ENCODE measurements at regions not wholly inside any gene's neighbourhood (a gene's known extent, or its start where the extent isn't known, plus 50 kb on each side); places are given as distances from the start of the nearest gene placed in this dataset.
"Not testable (repeated sequence)": the region's sequence is repeated elsewhere in the genome, so short reads cannot be mapped to it uniquely, and the experiment has no call there.

GRCh38 chr4:103403619-103404018, 205.5 kb upstream of the CENPE start:
- no peak for DNase-seq (ENCODE audit: low read depth)
- TF ChIP-seq, protein P1, sequence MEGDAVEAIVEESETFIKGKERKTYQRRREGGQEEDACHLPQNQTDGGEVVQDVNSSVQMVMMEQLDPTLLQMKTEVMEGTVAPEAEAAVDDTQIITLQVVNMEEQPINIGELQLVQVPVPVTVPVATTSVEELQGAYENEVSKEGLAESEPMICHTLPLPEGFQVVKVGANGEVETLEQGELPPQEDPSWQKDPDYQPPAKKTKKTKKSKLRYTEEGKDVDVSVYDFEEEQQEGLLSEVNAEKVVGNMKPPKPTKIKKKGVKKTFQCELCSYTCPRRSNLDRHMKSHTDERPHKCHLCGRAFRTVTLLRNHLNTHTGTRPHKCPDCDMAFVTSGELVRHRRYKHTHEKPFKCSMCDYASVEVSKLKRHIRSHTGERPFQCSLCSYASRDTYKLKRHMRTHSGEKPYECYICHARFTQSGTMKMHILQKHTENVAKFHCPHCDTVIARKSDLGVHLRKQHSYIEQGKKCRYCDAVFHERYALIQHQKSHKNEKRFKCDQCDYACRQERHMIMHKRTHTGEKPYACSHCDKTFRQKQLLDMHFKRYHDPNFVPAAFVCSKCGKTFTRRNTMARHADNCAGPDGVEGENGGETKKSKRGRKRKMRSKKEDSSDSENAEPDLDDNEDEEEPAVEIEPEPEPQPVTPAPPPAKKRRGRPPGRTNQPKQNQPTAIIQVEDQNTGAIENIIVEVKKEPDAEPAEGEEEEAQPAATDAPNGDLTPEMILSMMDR (IDR thresholded peaks at IDR 0.05; ENCODE audit: control insufficient read depth, insufficient read depth, low read depth, low read length, missing control alignments): no peak
- H3K4me3 ChIP-seq (ENCODE audit: control insufficient read depth, low read depth, low read length): no peak overlapping the region

DNA sequence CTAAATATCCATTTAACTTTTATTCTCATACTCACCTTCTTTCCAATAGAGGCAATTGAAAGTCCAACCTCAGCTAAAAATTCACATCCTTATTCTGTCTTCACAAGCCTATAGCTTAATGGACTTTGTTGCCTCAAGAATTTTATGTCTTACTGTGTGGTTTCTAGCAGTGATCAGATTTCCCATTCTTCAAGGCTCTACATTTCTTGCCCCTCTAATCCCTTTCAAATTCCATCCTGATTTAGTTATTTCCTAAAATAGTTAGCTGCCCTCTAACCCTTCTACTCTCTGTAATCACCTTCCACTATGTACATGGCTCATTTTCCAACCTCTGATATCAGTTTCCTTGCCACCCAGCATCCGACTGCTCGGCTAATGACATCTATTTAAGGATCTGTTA, 204.1 kb upstream of the CENPE start:
- H3K4me3 ChIP-seq (ENCODE audit: control insufficient read depth, low read depth, low read length): no peak overlapping the region
- no peak for DNase-seq (ENCODE audit: low read depth)
- TF ChIP-seq, protein P1 (IDR thresholded peaks at IDR 0.05; ENCODE audit: control insufficient read depth, insufficient read depth, low read depth, low read length, missing control alignments): no peak

- no peak overlapping the region for H3K4me3 ChIP-seq (ENCODE audit: control insufficient read depth, low read depth, low read length)
- TF ChIP-seq, protein P1 (IDR thresholded peaks at IDR 0.05; ENCODE audit: control insufficient read depth, insufficient read depth, low read depth, low read length, missing control alignments): no peak
- no peak for DNase-seq (ENCODE audit: low read depth)
These were observed 202.3 kb upstream of the CENPE start for GRCh38 chr4:103400405-103400804.

- TF ChIP-seq, protein P1 (IDR thresholded peaks at IDR 0.05; ENCODE audit: control insufficient read depth, insufficient read depth, low read depth, low read length, missing control alignments): no peak
- no peak for DNase-seq (ENCODE audit: low read depth)
- no peak overlapping the region for H3K4me3 ChIP-seq (ENCODE audit: control insufficient read depth, low read depth, low read length)
These were observed 199.4 kb upstream of the CENPE start for GRCh38 chr4:103397541-103397940.

GRCh38 chr4:103387508-103388011, 189.4 kb upstream of the CENPE start:
- not testable (repeated sequence) for DNase-seq (ENCODE audit: low read depth); H3K4me3 ChIP-seq (ENCODE audit: control insufficient read depth, low read depth, low read length)

- H3K4me3 ChIP-seq (ENCODE audit: control insufficient read depth, low read depth, low read length); DNase-seq (ENCODE audit: low read depth): not testable (repeated sequence)
These were observed 187.4 kb upstream of the CENPE start for GRCh38 chr4:103385565-103385964.

DNA sequence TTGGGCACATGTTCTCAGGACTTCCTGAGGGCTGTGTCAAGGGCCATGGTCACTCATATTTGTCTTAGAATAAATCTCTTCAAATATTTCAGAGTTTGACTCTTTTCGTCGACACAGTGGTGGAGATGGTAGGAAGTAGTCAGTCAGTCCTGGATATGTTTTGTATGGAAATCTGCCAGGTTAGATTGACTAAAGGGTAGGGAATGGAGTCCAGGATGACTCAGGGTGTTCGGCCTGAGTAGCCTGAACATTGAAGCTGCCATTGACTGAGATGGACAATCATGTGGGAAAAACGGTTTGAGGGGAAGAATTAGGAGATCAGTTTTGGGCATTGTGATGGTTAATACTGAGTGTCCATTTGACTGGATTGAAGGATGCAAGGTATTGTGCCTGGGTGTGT, 177.1 kb upstream of the CENPE start:
- no peak overlapping the region for H3K4me3 ChIP-seq (ENCODE audit: control insufficient read depth, low read depth, low read length)
- TF ChIP-seq, protein P1 (IDR thresholded peaks at IDR 0.05; ENCODE audit: control insufficient read depth, insufficient read depth, low read depth, low read length, missing control alignments): no peak
- DNase-seq (ENCODE audit: low read depth): no peak

GRCh38 chr4:103374758-103375157, 176.6 kb upstream of the CENPE start:
- DNase-seq (ENCODE audit: low read depth): no peak
- no peak overlapping the region for H3K4me3 ChIP-seq (ENCODE audit: control insufficient read depth, low read depth, low read length)
- TF ChIP-seq, protein P1 (IDR thresholded peaks at IDR 0.05; ENCODE audit: control insufficient read depth, insufficient read depth, low read depth, low read length, missing control alignments): no peak
